ENCODE measurements at regions not wholly inside any gene's neighbourhood (a gene's known extent, or its start where the extent isn't known, plus 50 kb on each side); places are given as distances from the start of the nearest gene placed in this dataset.

- TF ChIP-seq REST (IDR thresholded peaks at IDR 0.05; ENCODE audit: low read depth) = no peak
- no peak for TF ChIP-seq RAD21 (IDR thresholded peaks at IDR 0.05; ENCODE audit: low read depth)
- no peak for TF ChIP-seq ZBTB7A (IDR thresholded peaks at IDR 0.05; ENCODE audit: low read depth)
- TF ChIP-seq TCF12 (IDR thresholded peaks at IDR 0.05; ENCODE audit: low read depth) = no peak
- no peak for TF ChIP-seq CREB1 (IDR thresholded peaks at IDR 0.05; ENCODE audit: low read depth)
- TF ChIP-seq TAF1 (IDR thresholded peaks at IDR 0.05; ENCODE audit: low read depth) = no peak
- no peak for TF ChIP-seq YY1 (IDR thresholded peaks at IDR 0.05; ENCODE audit: low read depth)
- TF ChIP-seq USF1 (IDR thresholded peaks at IDR 0.05) = no peak
- TF ChIP-seq FOXM1 (IDR thresholded peaks at IDR 0.05; ENCODE audit: borderline replicate concordance, low read depth) = no peak
- no peak for TF ChIP-seq EP300 (IDR thresholded peaks at IDR 0.05; ENCODE audit: borderline replicate concordance)
- no peak for TF ChIP-seq MAX (IDR thresholded peaks at IDR 0.05)
- no peak for TF ChIP-seq EGR1 (IDR thresholded peaks at IDR 0.05)
These were observed 1415.5 kb downstream of the PCDH7 start for GRCh38 chr4:32135642-32136041.

- TF ChIP-seq CREB1 (IDR thresholded peaks at IDR 0.05; ENCODE audit: low read depth) = no peak
- no peak for TF ChIP-seq MAX (IDR thresholded peaks at IDR 0.05)
- no peak for TF ChIP-seq REST (IDR thresholded peaks at IDR 0.05; ENCODE audit: low read depth)
- no peak for TF ChIP-seq FOXM1 (IDR thresholded peaks at IDR 0.05; ENCODE audit: borderline replicate concordance, low read depth)
- no peak for TF ChIP-seq TEAD4 (IDR thresholded peaks at IDR 0.05)
- no peak for TF ChIP-seq EGR1 (IDR thresholded peaks at IDR 0.05)
- no peak for TF ChIP-seq EP300 (IDR thresholded peaks at IDR 0.05; ENCODE audit: borderline replicate concordance)
These were observed 1416.1 kb downstream of the PCDH7 start for GRCh38 chr4:32136081-32136787.

GRCh38 chr4:32140636-32141035, 1420.5 kb downstream of the PCDH7 start:
- TF ChIP-seq EP300 (IDR thresholded peaks at IDR 0.05; ENCODE audit: borderline replicate concordance) = peak; percentile 74; the same call in 1 of the 2 replicates
- TF ChIP-seq TEAD4 (IDR thresholded peaks at IDR 0.05) = 0 out of 2 replicates have a peak, but pooled peaks have one; percentile 51
- no peak for TF ChIP-seq YY1 (IDR thresholded peaks at IDR 0.05; ENCODE audit: low read depth)
- TF ChIP-seq NFIC (IDR thresholded peaks at IDR 0.05) = peak; percentile 65
- no peak for TF ChIP-seq EGR1 (IDR thresholded peaks at IDR 0.05)
- no peak for TF ChIP-seq ZBTB7A (IDR thresholded peaks at IDR 0.05; ENCODE audit: low read depth)
- 0 out of 2 replicates have a peak, but pooled peaks have one; percentile 3 for TF ChIP-seq RAD21 (IDR thresholded peaks at IDR 0.05; ENCODE audit: low read depth)
- TF ChIP-seq REST (IDR thresholded peaks at IDR 0.05; ENCODE audit: low read depth) = no peak
- TF ChIP-seq FOXM1 (IDR thresholded peaks at IDR 0.05; ENCODE audit: borderline replicate concordance, low read depth) = no peak
- peak; percentile 69; the same call in 1 of the 2 replicates for TF ChIP-seq TCF12 (IDR thresholded peaks at IDR 0.05; ENCODE audit: low read depth)
- no peak for TF ChIP-seq USF1 (IDR thresholded peaks at IDR 0.05)
- TF ChIP-seq MAX (IDR thresholded peaks at IDR 0.05) = no peak
- TF ChIP-seq TAF1 (IDR thresholded peaks at IDR 0.05; ENCODE audit: low read depth) = no peak
- no peak for TF ChIP-seq CEBPB (IDR thresholded peaks at IDR 0.05)
- TF ChIP-seq CREB1 (IDR thresholded peaks at IDR 0.05; ENCODE audit: low read depth) = no peak

- no peak for TF ChIP-seq CREB1 (IDR thresholded peaks at IDR 0.05; ENCODE audit: low read depth)
- TF ChIP-seq RAD21 (IDR thresholded peaks at IDR 0.05; ENCODE audit: low read depth) = no peak
- no peak for TF ChIP-seq CEBPB (IDR thresholded peaks at IDR 0.05)
These were observed 1421.9 kb downstream of the PCDH7 start for GRCh38 chr4:32142075-32142474.
